HCT116 (cell line): ENCODE measurements at regions not wholly inside any gene's neighbourhood (a gene's known extent, or its start where the extent isn't known, plus 50 kb on each side); places are given as distances from the start of the nearest gene placed in this dataset.
A peak's percentile ranks its signal among the peaks of the same experiment; 100 is the strongest.

Source experiments
- ATAC-seq: fragments of 200-7000 bp; cut with Tn5 transposase; 2 replicates; pipeline ENCODE4 v1.9.1; 2020; ENCODE audit warnings: mild to moderate bottlenecking, moderate library complexity
- BruUV-seq: library from RNA; stranded (reverse); fragments of 400-500 nt; replicated peaks from 2 replicates; lab custom pipeline; 2021; lab: Mats Ljungman, UMichigan
- CTCF ChIA-PET: fragments of 300-600 bp; sonication (Branson Sonifier 250); formaldehyde crosslinking; loops from one replicate; lab custom pipeline; 2021; ENCODE audit warnings: antibody characterized with exemption; lab: Charles Lee
- POLR2A ChIA-PET: fragments of 300-600, 350-600 bp; sonication (Branson Sonifier 250); formaldehyde crosslinking; loops from one replicate; lab custom pipeline; 2021; ENCODE audit warnings: antibody characterized with exemption; lab: Charles Lee
- RAD21 ChIA-PET, 2 experiments: fragments of 300-600 bp; sonication (Branson Sonifier 250); formaldehyde crosslinking; loops; one replicate each; lab custom pipeline; 2023; ENCODE audit warnings: low total read pairs in 2 of 2; ENCODE audit not compliant: uncharacterized antibody in 2 of 2, unreplicated experiment in 2 of 2, low non-redundant PET in 1 of 2; lab: Charles Lee
- DNase-seq: peaks from one replicate; pipeline ENCODE4 v3.0.0-alpha.2; 2010; ENCODE audit warnings: low read depth, low spot score
- H2AFZ ChIP-seq: fragments of 200-600 bp; shearing (Covaris generic), sonication (generic); 2 replicates; pipeline ENCODE4 v1.6.1; 2017; ENCODE audit warnings: low read depth, mixed run types, mixed read lengths, antibody characterized with exemption, low read length; ENCODE audit not compliant: poor library complexity, severe bottlenecking
- H3K27ac ChIP-seq: 2 replicates; pipeline ENCODE4 v1.5.1; 2012; ENCODE audit warnings: low read depth, low read length
- H3K27me3 ChIP-seq: fragments of 200-600 bp; sonication (generic); 2 replicates; pipeline ENCODE4 v1.6.1; 2016; ENCODE audit warnings: mixed run types, low read length, mixed read lengths; ENCODE audit not compliant: insufficient read depth
- H3K36me3 ChIP-seq, 2 experiments: fragments of 200-500 bp in 1 of 2; fragments of 200-600 bp in 1 of 2; sonication (Bioruptor generic) in 1 of 2; sonication (generic) in 1 of 2; 2 replicates each; pipeline versions ENCODE4 v1.5.1 to v1.6.1; 2014 to 2016; ENCODE audit warnings: low read length in 2 of 2, inconsistent platforms in 1 of 2, mixed read lengths in 1 of 2, mixed run types in 1 of 2; ENCODE audit not compliant: insufficient read depth in 2 of 2, control insufficient read depth in 1 of 2
- H3K4me1 ChIP-seq, 2 experiments: fragments of 200-600 bp in 1 of 2; sonication (generic) in 1 of 2; 2 replicates each; pipeline versions ENCODE4 v1.5.1 to v1.6.1; 2012 to 2017; ENCODE audit warnings: low read length in 2 of 2, inconsistent platforms in 1 of 2, mild to moderate bottlenecking in 1 of 2, mixed read lengths in 1 of 2, mixed run types in 1 of 2, moderate library complexity in 1 of 2; ENCODE audit not compliant: insufficient read depth in 2 of 2, control insufficient read depth in 1 of 2
- H3K4me2 ChIP-seq: fragments of 200-600 bp; sonication (generic); 2 replicates; pipeline ENCODE4 v1.6.1; 2017; ENCODE audit warnings: mixed run types, low read length, mixed read lengths
- H3K4me3 ChIP-seq, 2 experiments: fragments of 200-600 bp in 1 of 2; sonication (generic) in 1 of 2; replicated peaks in 1 of 2; 2 replicates each; pipeline ENCODE4 v1.5.1; 2011 to 2016; ENCODE audit warnings: low read length in 2 of 2, control low read depth in 1 of 2, low read depth in 1 of 2, mild to moderate bottlenecking in 1 of 2, mixed read lengths in 1 of 2, mixed run types in 1 of 2
- H3K79me2 ChIP-seq: fragments of 200-600 bp; sonication (generic); 2 replicates; pipeline ENCODE4 v1.6.1; 2017; ENCODE audit warnings: mild to moderate bottlenecking, mixed run types, low read length, moderate library complexity, mixed read lengths; ENCODE audit not compliant: insufficient read depth
- H3K9ac ChIP-seq: fragments of 200-600 bp; sonication (generic); 2 replicates; pipeline ENCODE4 v1.6.1; 2016; ENCODE audit warnings: low read length, mixed read lengths
- H3K9me2 ChIP-seq: fragments of 200-600 bp; sonication (generic), shearing (Covaris generic); 2 replicates; pipeline ENCODE4 v1.6.1; 2017; ENCODE audit warnings: mixed run types, mild to moderate bottlenecking, moderate library complexity; ENCODE audit not compliant: insufficient read depth
- H3K9me3 ChIP-seq, 2 experiments: fragments of 200-500 bp in 1 of 2; fragments of 200-600 bp in 1 of 2; sonication (Bioruptor generic) in 1 of 2; sonication (generic) in 1 of 2; 2 replicates each; pipeline ENCODE4 v1.6.1; 2014 to 2017; ENCODE audit warnings: low read length in 2 of 2, mixed read lengths in 2 of 2, inconsistent platforms in 1 of 2, low read depth in 1 of 2, mild to moderate bottlenecking in 1 of 2, mixed run types in 1 of 2, moderate library complexity in 1 of 2; ENCODE audit not compliant: control insufficient read depth in 1 of 2, insufficient read depth in 1 of 2
- H4K20me1 ChIP-seq: fragments of 200-600 bp; sonication (generic), shearing (Covaris generic); 2 replicates; pipeline ENCODE4 v1.6.1; 2017; ENCODE audit warnings: mixed run types, mild to moderate bottlenecking, moderate library complexity; ENCODE audit not compliant: insufficient read depth
- EGR1 ChIP-seq: IDR thresholded peaks from 2 replicates; pipeline ENCODE4 v1.6.1; 2012; ENCODE audit warnings: low read depth
- MAX ChIP-seq: IDR thresholded peaks from 2 replicates; pipeline ENCODE4 v1.6.1; 2012
- POLR2A ChIP-seq: IDR thresholded peaks from 2 replicates; pipeline ENCODE4 v1.7.0; 2011; ENCODE audit warnings: borderline replicate concordance; ENCODE audit not compliant: insufficient read depth, insufficient read length; ENCODE audit errors: extremely low read depth
- YY1 ChIP-seq: IDR thresholded peaks from 2 replicates; pipeline ENCODE4 v1.6.1; 2011; ENCODE audit warnings: low read length, low read depth, moderate library complexity, mild to moderate bottlenecking; ENCODE audit not compliant: insufficient replicate concordance; ENCODE audit errors: extremely low read depth
- intact Hi-C: fragments of 100-400 bp; cut with micrococcal nuclease; formaldehyde crosslinking; loops from 2 replicates; pipeline ENCODE4 v1.10.0; 2022
- TF ChIP-seq, protein P1 (sequence below), 3 experiments: fragments of 200-600 bp in 1 of 3; sonication (generic) in 1 of 3; IDR thresholded peaks in 2 of 3; conservative IDR thresholded peaks in 1 of 3; 2 replicates each; pipeline ENCODE4 v1.5.1; 2012 to 2017; ENCODE audit warnings: low read depth in 2 of 3, low read length in 2 of 3, antibody characterized with exemption in 1 of 3, borderline replicate concordance in 1 of 3, control low read depth in 1 of 3, mild to moderate bottlenecking in 1 of 3, mixed read lengths in 1 of 3, mixed run types in 1 of 3, moderate library complexity in 1 of 3; ENCODE audit not compliant: insufficient read depth in 1 of 3

DNA sequence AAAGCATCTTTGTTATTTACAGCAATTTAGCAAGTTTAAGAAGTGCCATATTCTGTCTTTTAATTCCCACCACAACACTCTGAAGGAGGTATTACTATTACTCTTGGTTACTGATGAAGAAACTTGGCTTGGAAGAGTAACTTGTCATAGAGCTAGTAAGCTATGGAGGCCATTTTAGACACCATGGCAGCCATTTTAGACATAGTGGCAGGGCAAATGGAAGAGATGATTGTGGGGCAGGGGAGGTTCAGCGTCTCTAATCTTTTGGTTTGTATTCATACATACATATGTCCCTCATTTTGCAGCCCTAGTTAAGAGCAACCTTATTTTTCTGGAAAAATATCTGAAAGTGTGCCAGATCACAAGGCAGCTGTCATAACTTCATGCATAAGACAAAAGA lies 82.6 kb upstream of the SOX1 start:
- Histone ChIP-seq H3K9me2 (no peaks in the 10 kb centered on the region; the same call in 1 of the 2 replicates), H3K27ac (no peak overlapping the region), H3K9ac (no peak overlapping the region), H3K4me3 (no peak overlapping the region), H3K9me3 (no peaks in the 10 kb centered on the region; a peak in 1 of 4 replicates), H3K4me2 (no peak overlapping the region), H3K79me2 (no peaks in the 10 kb centered on the region), H3K4me1 (no peaks in the 10 kb centered on the region), H3K27me3 (0 out of 2 replicates have a peak, but pooled peaks cover 4% of the 10 kb centered on the region), H3K36me3 (no peaks in the 10 kb centered on the region), H2AFZ (peak overlapping the region; percentile 76), H4K20me1 (no peaks in the 10 kb centered on the region)
- ChIA-PET RAD21 (no interaction called here), CTCF (no interaction called here), POLR2A (interaction anchor here (0.6 kb wide), 1 partner anchor 1600 kb away, joined by 4 read pairs; the partner anchor contains the start of gene TFDP1)
- TF ChIP-seq POLR2A (no peak), EGR1 (peak; percentile 31; the same call in 1 of the 2 replicates), YY1 (peak; percentile 93)
- intact Hi-C loops = no loop called here
- ATAC-seq (no peak), DNase-seq (no peak)
- no TSS peak for BruUV-seq

DNA sequence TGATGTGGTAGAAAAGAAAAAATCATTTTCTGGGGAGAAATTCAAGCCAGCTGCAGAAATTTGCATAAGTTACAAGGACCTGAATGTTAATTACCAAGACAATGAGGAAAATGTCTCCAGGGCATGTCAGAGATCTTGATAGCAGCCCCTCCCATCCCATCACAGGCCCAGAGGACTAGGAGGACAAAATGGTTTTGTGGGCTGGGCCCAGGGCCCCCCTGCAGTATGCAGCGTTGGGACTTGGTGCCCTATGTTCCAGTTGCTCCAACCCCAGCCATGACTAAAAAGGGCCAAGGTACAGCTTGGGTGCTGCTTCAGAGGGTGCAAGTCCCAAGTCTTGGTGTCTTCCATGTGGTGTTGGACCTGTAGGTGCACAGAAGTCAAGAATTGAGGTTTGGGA lies 76.6 kb upstream of the SOX1 start:
- DNase-seq = no peak
- Histone ChIP-seq H3K27ac (no peak overlapping the region), H3K9me3 (peaks cover 0 to 7% of the 10 kb centered on the region in 2 experiments; a peak in 2 of 4 replicates), H3K4me1 (no peaks in the 10 kb centered on the region), H3K27me3 (peaks cover 5% of the 10 kb centered on the region), H3K9ac (no peak overlapping the region), H3K4me3 (no peak overlapping the region), H2AFZ (no peak overlapping the region), H3K79me2 (no peaks in the 10 kb centered on the region), H4K20me1 (no peaks in the 10 kb centered on the region), H3K36me3 (no peaks in the 10 kb centered on the region), H3K9me2 (no peaks in the 10 kb centered on the region; the same call in 1 of the 2 replicates), H3K4me2 (no peak overlapping the region)
- CTCF ChIA-PET = no interaction called here
- BruUV-seq = no TSS peak
- intact Hi-C loops = no loop called here
- TF ChIP-seq MAX = no peak
- TF ChIP-seq, protein P1, sequence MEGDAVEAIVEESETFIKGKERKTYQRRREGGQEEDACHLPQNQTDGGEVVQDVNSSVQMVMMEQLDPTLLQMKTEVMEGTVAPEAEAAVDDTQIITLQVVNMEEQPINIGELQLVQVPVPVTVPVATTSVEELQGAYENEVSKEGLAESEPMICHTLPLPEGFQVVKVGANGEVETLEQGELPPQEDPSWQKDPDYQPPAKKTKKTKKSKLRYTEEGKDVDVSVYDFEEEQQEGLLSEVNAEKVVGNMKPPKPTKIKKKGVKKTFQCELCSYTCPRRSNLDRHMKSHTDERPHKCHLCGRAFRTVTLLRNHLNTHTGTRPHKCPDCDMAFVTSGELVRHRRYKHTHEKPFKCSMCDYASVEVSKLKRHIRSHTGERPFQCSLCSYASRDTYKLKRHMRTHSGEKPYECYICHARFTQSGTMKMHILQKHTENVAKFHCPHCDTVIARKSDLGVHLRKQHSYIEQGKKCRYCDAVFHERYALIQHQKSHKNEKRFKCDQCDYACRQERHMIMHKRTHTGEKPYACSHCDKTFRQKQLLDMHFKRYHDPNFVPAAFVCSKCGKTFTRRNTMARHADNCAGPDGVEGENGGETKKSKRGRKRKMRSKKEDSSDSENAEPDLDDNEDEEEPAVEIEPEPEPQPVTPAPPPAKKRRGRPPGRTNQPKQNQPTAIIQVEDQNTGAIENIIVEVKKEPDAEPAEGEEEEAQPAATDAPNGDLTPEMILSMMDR (IDR thresholded peaks at IDR 0.05 in 2 of 3, conservative IDR thresholded peaks at IDR 0.05 in 1 of 3; ENCODE audit: borderline replicate concordance in 1 of 3, insufficient read depth in 1 of 3, low read depth in 2 of 3, low read length in 2 of 3) = no peak
- ATAC-seq = no peak
- POLR2A ChIA-PET = no interaction called here
- RAD21 ChIA-PET = no interaction called here
